Thymus (tissue), 11 donors: ENCODE measurements at regions not wholly inside any gene's neighbourhood (a gene's known extent, or its start where the extent isn't known, plus 50 kb on each side); places are given as distances from the start of the nearest gene placed in this dataset.

ENCODE experiments used
- DNase-seq, 9 donors: peaks; one replicate each; pipeline ENCODE4 v3.0.0-alpha.2; 2013; ENCODE audit warnings: low spot score in 9 of 9, low read depth in 6 of 9, missing footprints in 1 of 9
- H3K27ac ChIP-seq, 2 donors: one replicate each; pipeline ENCODE4 v1.5.1; 2013; ENCODE audit warnings: control low read depth in 1 of 2, low read depth in 1 of 2, low read length in 1 of 2, mild to moderate bottlenecking in 1 of 2, moderate library complexity in 1 of 2
- H3K27me3 ChIP-seq, 2 donors: one replicate each; pipeline ENCODE4 v1.5.1; 2013; ENCODE audit warnings: low read length in 1 of 2; ENCODE audit not compliant: control insufficient read depth in 2 of 2, insufficient read depth in 1 of 2
- H3K36me3 ChIP-seq, 2 donors: one replicate each; pipeline ENCODE4 v1.5.1; 2013; ENCODE audit warnings: low read length in 1 of 2, mild to moderate bottlenecking in 1 of 2, moderate library complexity in 1 of 2; ENCODE audit not compliant: control insufficient read depth in 2 of 2, insufficient read depth in 2 of 2
- H3K4me1 ChIP-seq, 2 donors: one replicate each; pipeline ENCODE4 v1.5.1; 2013; ENCODE audit warnings: low read length in 2 of 2; ENCODE audit not compliant: control insufficient read depth in 2 of 2, insufficient read depth in 2 of 2
- H3K4me3 ChIP-seq, 2 donors: one replicate each; pipeline ENCODE4 v1.5.1; 2013; ENCODE audit warnings: low read length in 2 of 2, control low read depth in 1 of 2, mild to moderate bottlenecking in 1 of 2
- H3K9me3 ChIP-seq, 2 donors: one replicate each; pipeline ENCODE4 v1.5.1; 2013; ENCODE audit warnings: low read length in 1 of 2, mild to moderate bottlenecking in 1 of 2; ENCODE audit not compliant: control insufficient read depth in 2 of 2, insufficient read depth in 1 of 2
- WGBS: extraction: QIAGEN DNeasy Blood & Tissue Kit; methylation state at CpG from one replicate; pipeline ENCODE4 v1.1.7; 2013; 5-methylcytosine and 5-hydroxymethylcytosine counted together
- donor health status: healthy.

- Histone ChIP-seq H3K27ac (no peak overlapping the region), H3K9me3 (no peaks in the 10 kb centered on the region), H3K36me3 (no peaks in the 10 kb centered on the region), H3K27me3 (no peaks in the 10 kb centered on the region), H3K4me3 (no peak overlapping the region), H3K4me1 (no peaks in the 10 kb centered on the region)
- 82% methylated on average over 2 of the region's 2 CpGs for WGBS
- DNase-seq, result no peak
These were observed 638.9 kb upstream of the AGA start for GRCh38 chr4:178081176-178081575.

DNA sequence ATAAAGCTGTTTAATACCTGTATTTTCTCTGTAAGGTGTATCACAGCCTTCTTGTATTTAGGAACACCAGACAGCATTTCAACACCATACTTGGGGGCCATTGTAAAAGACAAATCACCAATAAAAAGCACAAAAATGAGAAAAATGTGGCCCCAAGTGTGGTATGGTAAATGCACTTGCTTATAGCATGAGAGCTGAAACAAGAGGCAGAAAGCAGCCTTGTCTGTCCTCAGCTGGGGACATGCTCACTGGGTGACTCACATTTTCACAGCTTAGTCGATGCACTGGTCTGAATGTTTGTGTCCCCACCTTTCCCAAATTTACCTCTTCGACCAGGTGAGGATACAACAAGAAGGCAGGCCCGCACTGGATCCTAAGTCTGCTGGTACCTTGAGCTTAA is 639.7 kb upstream of the AGA start:
- no peak overlapping the region for H3K4me3 ChIP-seq
- H3K27me3 ChIP-seq, result no peaks in the 10 kb centered on the region
- no peak overlapping the region for H3K27ac ChIP-seq
- H3K4me1 ChIP-seq, result no peaks in the 10 kb centered on the region
- H3K9me3 ChIP-seq, result no peaks in the 10 kb centered on the region
- DNase-seq, result no peak
- no peaks in the 10 kb centered on the region for H3K36me3 ChIP-seq
- 84% methylated on average over 3 of the region's 3 CpGs for WGBS

DNA sequence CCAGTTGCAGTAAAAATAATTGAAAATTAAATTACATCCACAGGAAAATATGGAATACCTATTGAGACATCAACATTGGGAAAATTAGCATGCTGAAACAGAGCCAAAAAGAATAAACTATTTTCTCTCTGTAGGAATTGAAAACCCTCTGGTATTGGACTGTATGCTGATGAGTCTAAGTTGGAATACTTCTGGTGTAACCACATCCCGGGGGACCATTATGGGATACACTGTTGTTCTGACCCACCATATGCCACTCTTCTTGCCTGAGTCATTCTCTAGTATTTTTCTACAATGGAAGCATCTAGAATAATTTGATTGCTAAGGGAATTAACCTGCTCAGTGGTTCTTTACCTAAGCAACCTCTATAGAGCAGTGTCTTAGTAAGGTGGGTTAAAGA is 640.7 kb upstream of the AGA start:
- H3K36me3 ChIP-seq, result no peaks in the 10 kb centered on the region
- no peak overlapping the region for H3K4me3 ChIP-seq
- no peaks in the 10 kb centered on the region for H3K4me1 ChIP-seq
- WGBS, result 97% methylated on average over 1 of the region's 1 CpG
- H3K27ac ChIP-seq, result no peak overlapping the region
- H3K9me3 ChIP-seq, result no peaks in the 10 kb centered on the region
- H3K27me3 ChIP-seq, result no peaks in the 10 kb centered on the region
- DNase-seq, result no peak

GRCh38 chr4:178083968-178084367 is 641.7 kb upstream of the AGA start:
- no peaks in the 10 kb centered on the region for H3K4me1 ChIP-seq
- H3K4me3 ChIP-seq, result no peak overlapping the region
- no peak overlapping the region for H3K27ac ChIP-seq
- H3K9me3 ChIP-seq, result no peaks in the 10 kb centered on the region
- no peaks in the 10 kb centered on the region for H3K36me3 ChIP-seq
- WGBS, result 95% methylated on average over 5 of the region's 5 CpGs
- no peaks in the 10 kb centered on the region for H3K27me3 ChIP-seq
- DNase-seq, result no peak

DNA sequence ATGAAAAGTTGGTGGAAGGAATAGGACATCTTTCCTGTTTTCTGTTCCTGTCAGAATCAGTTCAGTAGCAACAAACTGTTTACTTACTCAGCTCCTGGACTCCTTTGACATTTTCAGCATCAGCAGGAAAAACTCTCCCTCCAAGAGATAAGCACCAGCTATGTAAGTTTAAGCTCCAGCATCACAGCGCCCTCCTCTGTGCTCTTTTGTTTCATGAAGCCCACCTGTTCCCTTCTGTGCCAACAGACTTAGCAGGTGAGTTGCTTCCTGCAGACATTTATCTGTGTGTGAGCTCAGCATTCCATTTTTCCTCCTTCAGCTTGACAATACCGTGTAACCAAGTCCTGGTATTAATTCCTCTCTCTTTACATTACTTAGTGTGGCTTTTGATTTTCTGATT is 644.1 kb upstream of the AGA start:
- Histone ChIP-seq H3K4me1 (no peaks in the 10 kb centered on the region), H3K27ac (no peak overlapping the region), H3K27me3 (no peaks in the 10 kb centered on the region), H3K36me3 (no peaks in the 10 kb centered on the region), H3K9me3 (no peaks in the 10 kb centered on the region), H3K4me3 (no peak overlapping the region)
- DNase-seq, result no peak
- WGBS, result 35% methylated on average over 2 of the region's 2 CpGs

DNA sequence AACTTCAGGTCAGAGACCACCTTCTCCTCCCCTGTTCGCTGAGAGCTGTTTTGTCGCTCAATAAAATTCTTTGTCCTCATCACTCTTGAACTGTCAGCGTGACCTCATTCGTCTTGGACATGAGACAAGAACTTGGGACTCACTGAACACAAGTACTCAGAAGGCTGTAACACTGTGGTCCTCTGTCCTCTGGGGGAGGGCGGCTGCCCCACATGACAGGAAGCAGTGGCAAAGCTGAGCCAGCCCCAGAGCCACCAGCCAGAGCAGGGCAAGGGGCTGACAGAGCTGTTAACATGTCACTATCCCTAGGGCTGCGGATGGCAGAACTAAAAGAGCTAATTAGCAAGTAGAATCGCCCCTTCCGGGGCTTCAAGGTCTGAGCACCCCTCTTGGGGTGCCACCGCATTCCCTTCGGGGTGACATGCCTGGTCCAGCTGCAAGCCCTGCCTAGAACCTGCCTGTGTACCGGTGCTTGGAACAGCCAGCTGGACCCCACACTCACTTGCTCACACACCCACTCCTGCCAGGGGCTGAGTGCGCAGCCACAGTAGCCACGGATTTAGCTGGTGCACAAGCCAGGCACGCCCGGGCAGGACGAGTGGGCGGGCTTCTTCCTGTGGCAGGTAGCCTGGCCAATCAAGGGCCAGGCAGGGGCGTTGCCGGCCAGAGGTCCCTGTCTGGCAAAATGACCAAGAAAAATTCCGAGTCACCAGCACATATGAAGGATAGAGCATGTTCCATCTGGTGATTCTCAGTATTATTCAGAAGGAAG is 648.6 kb upstream of the AGA start:
- DNase-seq, result no peak
- H3K9me3 ChIP-seq, result no peaks in the 10 kb centered on the region
- no peak overlapping the region for H3K4me3 ChIP-seq
- WGBS, result 95% methylated on average over 20 of the region's 20 CpGs
- no peaks in the 10 kb centered on the region for H3K4me1 ChIP-seq
- H3K27me3 ChIP-seq, result no peaks in the 10 kb centered on the region
- H3K27ac ChIP-seq, result no peak overlapping the region
- H3K36me3 ChIP-seq, result no peaks in the 10 kb centered on the region

GRCh38 chr4:178102139-178102538 is 659.9 kb upstream of the AGA start:
- no peaks in the 10 kb centered on the region for H3K27me3 ChIP-seq
- no peak overlapping the region for H3K4me3 ChIP-seq
- no peaks in the 10 kb centered on the region for H3K4me1 ChIP-seq
- no peaks in the 10 kb centered on the region for H3K9me3 ChIP-seq
- no peaks in the 10 kb centered on the region for H3K36me3 ChIP-seq
- no peak for DNase-seq
- no peak overlapping the region for H3K27ac ChIP-seq
- WGBS, result 79% methylated on average over 5 of the region's 5 CpGs

DNA sequence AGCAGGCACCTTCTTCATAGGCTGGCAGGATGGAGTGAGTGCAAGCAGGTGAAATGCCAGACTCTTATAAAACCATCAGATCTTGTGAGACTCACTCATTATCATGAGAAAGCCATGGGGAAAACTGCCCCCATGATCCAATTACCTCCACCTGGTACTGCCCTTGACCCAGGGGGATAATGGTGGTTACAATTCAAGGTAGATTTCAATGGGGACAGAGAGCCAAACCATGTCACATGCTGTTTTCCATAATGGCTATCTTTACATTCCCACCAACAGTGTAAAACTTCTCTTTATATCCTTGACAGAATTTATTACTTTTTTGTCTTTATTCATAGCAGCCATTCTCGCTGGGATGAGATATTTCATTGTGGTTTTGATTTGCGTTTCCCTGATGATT is 663.0 kb upstream of the AGA start:
- DNase-seq, result no peak
- no peaks in the 10 kb centered on the region for H3K4me1 ChIP-seq
- H3K27me3 ChIP-seq, result no peaks in the 10 kb centered on the region
- 87% methylated on average over 2 of the region's 2 CpGs for WGBS
- H3K4me3 ChIP-seq, result no peak overlapping the region
- H3K27ac ChIP-seq, result no peak overlapping the region
- no peaks in the 10 kb centered on the region for H3K36me3 ChIP-seq
- H3K9me3 ChIP-seq, result no peaks in the 10 kb centered on the region

DNA sequence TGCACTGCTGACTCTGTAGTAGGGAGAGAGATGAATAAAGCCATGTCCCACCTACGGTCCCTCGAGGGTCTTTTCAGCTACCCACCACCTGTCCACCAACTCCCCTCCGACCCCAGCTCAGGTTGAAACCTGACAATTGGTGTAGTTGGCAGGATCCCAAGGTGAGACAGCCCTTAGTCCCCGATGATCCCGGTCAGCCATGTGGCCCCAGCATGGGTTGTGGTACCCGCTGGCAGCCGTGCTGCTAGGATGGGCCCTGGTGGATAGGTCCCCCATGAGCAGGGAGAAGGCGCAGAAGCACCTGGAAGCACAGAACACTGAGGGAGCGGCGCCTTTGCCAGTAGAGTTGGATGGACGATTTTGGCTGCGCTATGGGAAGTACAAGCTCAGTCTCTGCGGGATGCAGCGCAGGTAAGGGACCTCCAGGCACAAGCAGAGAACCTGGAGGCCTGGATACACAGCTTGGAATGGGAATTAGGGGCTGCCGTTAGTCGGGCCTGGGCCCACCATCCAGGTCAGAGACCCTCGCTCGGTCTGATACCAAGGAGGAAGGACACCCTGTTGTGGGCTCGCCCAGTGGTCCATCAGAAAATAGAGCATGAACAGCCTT is 694.6 kb upstream of the AGA start:
- H3K9me3 ChIP-seq, result peaks cover 1 to 42% of the 10 kb centered on the region in 2 donors
- H3K36me3 ChIP-seq, result no peaks in the 10 kb centered on the region
- no peaks in the 10 kb centered on the region for H3K27me3 ChIP-seq
- WGBS, result 94% methylated on average over 19 of the region's 19 CpGs
- H3K4me3 ChIP-seq, result no peak overlapping the region
- DNase-seq, result no peak
- H3K27ac ChIP-seq, result no peak overlapping the region
- H3K4me1 ChIP-seq, result no peaks in the 10 kb centered on the region
